ENCODE measurements at regions not wholly inside any gene's neighbourhood (a gene's known extent, or its start where the extent isn't known, plus 50 kb on each side); places are given as distances from the start of the nearest gene placed in this dataset.
"Not testable (repeated sequence)": the region's sequence is repeated elsewhere in the genome, so short reads cannot be mapped to it uniquely, and the experiment has no call there.

- DNase-seq (ENCODE audit: low spot score in 2 of 2) (no peak), ATAC-seq (no peak)
- Mint-ChIP-seq H3K9me3 (peaks cover 4 to 5% of the 10 kb centered on the region in 2 donors), H3K27ac (no peak overlapping the region), H3K36me3 (no peaks in the 10 kb centered on the region)
Observed at GRCh38 chr20:56689318-56689717, 60.2 kb downstream of the TFAP2C start.

GRCh38 chr20:56689852-56690485 lies 60.9 kb downstream of the TFAP2C start:
- no peak for ATAC-seq
- Mint-ChIP-seq H3K27ac (no peak overlapping the region), H3K36me3 (no peaks in the 10 kb centered on the region), H3K9me3 (peaks cover 4 to 5% of the 10 kb centered on the region in 2 donors)
- no peak for DNase-seq (ENCODE audit: low spot score in 2 of 2)

GRCh38 chr20:56690531-56691175 lies 61.5 kb downstream of the TFAP2C start:
- Mint-ChIP-seq H3K27ac (no peak overlapping the region), H3K9me3 (peaks cover 4 to 5% of the 10 kb centered on the region in 2 donors), H3K36me3 (no peaks in the 10 kb centered on the region)
- DNase-seq (ENCODE audit: low spot score in 2 of 2): no peak
- no peak for ATAC-seq

GRCh38 chr20:56691325-56691998 lies 62.4 kb downstream of the TFAP2C start:
- H3K9me3 Mint-ChIP-seq: peaks cover 4 to 5% of the 10 kb centered on the region in 2 donors
- H3K27ac Mint-ChIP-seq: no peak overlapping the region
- ATAC-seq (no peak), DNase-seq (ENCODE audit: low spot score in 2 of 2) (no peak)
- H3K36me3 Mint-ChIP-seq: no peaks in the 10 kb centered on the region

GRCh38 chr20:56693217-56693616 lies 64.1 kb downstream of the TFAP2C start:
- Mint-ChIP-seq H3K36me3 (no peaks in the 10 kb centered on the region), H3K9me3 (peaks cover 4 to 5% of the 10 kb centered on the region in 2 donors), H3K27ac (no peak overlapping the region)
- no peak for ATAC-seq
- DNase-seq (ENCODE audit: low spot score in 2 of 2): no peak

- no peak overlapping the region for H3K27ac Mint-ChIP-seq
- no peak for ATAC-seq
Observed at GRCh38 chr20:56697476-56697875, 68.4 kb downstream of the TFAP2C start.

GRCh38 chr20:56698297-56698696 lies 69.2 kb downstream of the TFAP2C start:
- ATAC-seq (no peak), DNase-seq (ENCODE audit: low spot score in 2 of 2) (no peak)
- Mint-ChIP-seq H3K36me3 (no peaks in the 10 kb centered on the region), H3K27ac (no peak overlapping the region), H3K9me3 (peaks cover 0 to under 1% of the 10 kb centered on the region in 2 donors)

More at GRCh38 chr20:56697476-56697875, 68.4 kb downstream of the TFAP2C start:
- H3K36me3 Mint-ChIP-seq: no peaks in the 10 kb centered on the region
- H3K9me3 Mint-ChIP-seq: peaks cover 4 to 5% of the 10 kb centered on the region in 2 donors
- DNase-seq (ENCODE audit: low spot score in 2 of 2): no peak

GRCh38 chr20:56698749-56699148 lies 69.6 kb downstream of the TFAP2C start:
- DNase-seq (ENCODE audit: low spot score in 2 of 2) (no peak), ATAC-seq (no peak)
- H3K36me3 Mint-ChIP-seq: no peaks in the 10 kb centered on the region
- no peak overlapping the region for H3K27ac Mint-ChIP-seq
- no peaks in the 10 kb centered on the region for H3K9me3 Mint-ChIP-seq

GRCh38 chr20:56702931-56703840 lies 74.1 kb downstream of the TFAP2C start:
- Mint-ChIP-seq H3K36me3 (no peaks in the 10 kb centered on the region), H3K27ac (no peak overlapping the region), H3K9me3 (peaks cover 4 to 5% of the 10 kb centered on the region in 2 donors)
- ATAC-seq (no peak), DNase-seq (ENCODE audit: low spot score in 2 of 2) (no peak)

GRCh38 chr20:56706867-56707360 lies 77.8 kb downstream of the TFAP2C start:
- no peaks in the 10 kb centered on the region for H3K36me3 Mint-ChIP-seq
- peaks cover 7 to 11% of the 10 kb centered on the region in 2 donors for H3K9me3 Mint-ChIP-seq
- ATAC-seq (no peak), DNase-seq (ENCODE audit: low spot score in 2 of 2) (no peak)
- no peak overlapping the region for H3K27ac Mint-ChIP-seq

GRCh38 chr20:56708991-56709390 lies 79.9 kb downstream of the TFAP2C start:
- DNase-seq (ENCODE audit: low spot score in 2 of 2) (no peak), ATAC-seq (no peak)
- H3K9me3 Mint-ChIP-seq: peaks cover 7 to 11% of the 10 kb centered on the region in 2 donors

GRCh38 chr20:56710125-56710524 lies 81.0 kb downstream of the TFAP2C start:
- H3K9me3 Mint-ChIP-seq: peaks cover 7 to 11% of the 10 kb centered on the region in 2 donors
- no peak for ATAC-seq
- DNase-seq (ENCODE audit: low spot score in 2 of 2): no peak
- no peak overlapping the region for H3K27ac Mint-ChIP-seq
- no peaks in the 10 kb centered on the region for H3K36me3 Mint-ChIP-seq

More at GRCh38 chr20:56708991-56709390, 79.9 kb downstream of the TFAP2C start:
- no peak overlapping the region for H3K27ac Mint-ChIP-seq
- H3K36me3 Mint-ChIP-seq: no peaks in the 10 kb centered on the region

- peaks cover 7 to 11% of the 10 kb centered on the region in 2 donors for H3K9me3 Mint-ChIP-seq
- not testable (repeated sequence) for DNase-seq (ENCODE audit: low spot score in 2 of 2); H3K27ac Mint-ChIP-seq; H3K36me3 Mint-ChIP-seq; ATAC-seq
Observed at GRCh38 chr20:56710577-56710976, 81.5 kb downstream of the TFAP2C start.

- DNase-seq (ENCODE audit: low spot score in 2 of 2) (no peak), ATAC-seq (no peak)
- H3K36me3 Mint-ChIP-seq: no peaks in the 10 kb centered on the region
- no peak overlapping the region for H3K27ac Mint-ChIP-seq
- peaks cover 5 to 7% of the 10 kb centered on the region in 2 donors for H3K9me3 Mint-ChIP-seq
Observed at GRCh38 chr20:56711018-56711417, 81.9 kb downstream of the TFAP2C start.

- Mint-ChIP-seq H3K36me3 (no peaks in the 10 kb centered on the region), H3K27ac (no peak overlapping the region), H3K9me3 (peaks cover 4 to 5% of the 10 kb centered on the region in 2 donors)
- DNase-seq (ENCODE audit: low spot score in 2 of 2): no peak
- ATAC-seq: no peak
Observed at GRCh38 chr20:56715309-56715708, 86.2 kb downstream of the TFAP2C start.

- ATAC-seq (no peak), DNase-seq (ENCODE audit: low spot score in 2 of 2) (no peak)
- no peak overlapping the region for H3K27ac Mint-ChIP-seq
- no peaks in the 10 kb centered on the region for H3K36me3 Mint-ChIP-seq
- H3K9me3 Mint-ChIP-seq: peaks cover 4 to 5% of the 10 kb centered on the region in 2 donors
Observed at GRCh38 chr20:56715902-56716519, 86.9 kb downstream of the TFAP2C start.
